Caco-2 (cell line): ENCODE measurements at regions not wholly inside any gene's neighbourhood (a gene's known extent, or its start where the extent isn't known, plus 50 kb on each side); places are given as distances from the start of the nearest gene placed in this dataset.

Experiments
- BruUV-seq: library from RNA; stranded (reverse); fragments of 400-500 nt; replicated peaks from 2 replicates; lab custom pipeline; 2021; lab: Mats Ljungman, UMichigan
- CTCF ChIA-PET: fragments of 300-600 bp; sonication (Branson Sonifier 250); formaldehyde crosslinking; loops from one replicate; lab custom pipeline; 2022; ENCODE audit warnings: antibody characterized with exemption; lab: Charles Lee
- POLR2A ChIA-PET: fragments of 300-600 bp; sonication (Branson Sonifier 250); formaldehyde crosslinking; loops from one replicate; lab custom pipeline; 2022; ENCODE audit warnings: antibody characterized with exemption; lab: Charles Lee
- DNase-seq, 2 experiments: peaks; one replicate each; pipeline versions ENCODE4 v3.0.0 to v3.0.0-alpha.2; 2020 to 2022
- H3K27me3 ChIP-seq: replicated peaks from 2 replicates; pipeline ENCODE4 v1.6.0; 2011; ENCODE audit warnings: low read length; ENCODE audit not compliant: control insufficient read depth, insufficient read depth
- H3K36me3 ChIP-seq: 2 replicates; pipeline ENCODE4 v1.5.1; 2011; ENCODE audit warnings: low read length; ENCODE audit not compliant: control insufficient read depth, insufficient read depth
- H3K4me1 ChIP-seq: fragments of 250-450 bp; sonication (Bioruptor Pico); 2 replicates; pipeline ENCODE4 v1.5.1; 2020; ENCODE audit warnings: mild to moderate bottlenecking
- H3K4me3 ChIP-seq: 2 replicates; pipeline ENCODE4 v1.5.1; 2011; ENCODE audit warnings: low read depth, mild to moderate bottlenecking, control low read depth, low read length
- H3K9me3 ChIP-seq: fragments of 250-450 bp; sonication (Bioruptor Pico); 2 replicates; pipeline ENCODE4 v1.5.1; 2020; ENCODE audit warnings: mild to moderate bottlenecking, moderate library complexity
- H3K27ac Mint-ChIP-seq: one replicate; pipeline ENCODE4 v1.8.0; 2022; ENCODE audit warnings: mixed read lengths; ENCODE audit not compliant: unreplicated experiment
- H3K27me3 Mint-ChIP-seq: one replicate; pipeline ENCODE4 v1.8.0; 2022; ENCODE audit warnings: mixed read lengths; ENCODE audit not compliant: insufficient read depth, unreplicated experiment
- H3K36me3 Mint-ChIP-seq: one replicate; pipeline ENCODE4 v1.8.0; 2022; ENCODE audit warnings: mild to moderate bottlenecking, mixed read lengths; ENCODE audit not compliant: insufficient read depth, unreplicated experiment
- H3K4me1 Mint-ChIP-seq: one replicate; pipeline ENCODE4 v1.8.0; 2022; ENCODE audit warnings: low read depth, mixed read lengths; ENCODE audit not compliant: unreplicated experiment
- H3K4me3 Mint-ChIP-seq: one replicate; pipeline ENCODE4 v1.8.0; 2022; ENCODE audit warnings: mild to moderate bottlenecking, moderate library complexity, mixed read lengths; ENCODE audit not compliant: unreplicated experiment
- H3K9me3 Mint-ChIP-seq: one replicate; pipeline ENCODE4 v1.8.0; 2022; ENCODE audit warnings: mixed read lengths; ENCODE audit not compliant: unreplicated experiment
- intact Hi-C: fragments of 100-400 bp; cut with micrococcal nuclease; formaldehyde crosslinking; loops from one replicate; pipeline ENCODE4 v1.10.0; 2022; ENCODE audit not compliant: unreplicated experiment
- TF ChIP-seq, protein P1 (sequence below), 2 experiments: fragments of 200-600 bp in 1 of 2; IDR thresholded peaks; 1 replicate in 1 of 2; 2 replicates in 1 of 2; pipeline versions ENCODE4 v1.5.1 to v1.8.0; 2011 to 2022; ENCODE audit warnings: antibody characterized with exemption in 1 of 2, control low read depth in 1 of 2, inconsistent platforms in 1 of 2, low read depth in 1 of 2, low read length in 1 of 2, mild to moderate bottlenecking in 1 of 2, moderate library complexity in 1 of 2; ENCODE audit not compliant: insufficient read depth in 1 of 2, severe bottlenecking in 1 of 2, unreplicated experiment in 1 of 2

DNA sequence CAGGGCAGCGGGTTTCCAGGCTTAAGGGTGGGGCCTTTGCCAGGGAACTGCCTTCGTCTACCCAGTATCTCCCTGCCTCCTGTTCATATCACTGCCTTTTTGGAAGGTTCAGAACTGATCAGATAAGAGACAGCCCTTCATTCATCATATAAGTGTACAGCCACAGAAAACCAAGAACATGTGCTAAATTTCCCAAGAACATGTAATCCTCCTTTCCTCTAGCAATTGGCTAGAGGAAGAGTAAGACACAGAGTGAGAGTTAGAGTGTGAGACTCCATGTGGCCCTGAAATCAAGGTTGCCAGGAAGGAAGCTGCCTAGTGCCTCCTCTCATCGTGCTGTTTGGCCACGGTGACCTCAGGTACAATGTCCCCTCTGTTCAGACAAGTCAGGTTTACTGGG is 770.9 kb downstream of the TNS3 start:
- H3K4me1 Mint-ChIP-seq, result no peaks in the 10 kb centered on the region
- ChIA-PET POLR2A (no interaction called here), CTCF (no interaction called here)
- no peaks in the 10 kb centered on the region for H3K36me3 Mint-ChIP-seq
- intact Hi-C loops, result no loop called here
- DNase-seq, result no peak
- H3K27me3 ChIP-seq, result no peaks in the 10 kb centered on the region
- no peaks in the 10 kb centered on the region for H3K9me3 Mint-ChIP-seq
- peaks cover 4% of the 10 kb centered on the region for H3K27me3 Mint-ChIP-seq
- no peak overlapping the region for H3K27ac Mint-ChIP-seq
- no peak overlapping the region for H3K4me3 Mint-ChIP-seq
- no peaks in the 10 kb centered on the region for H3K36me3 ChIP-seq
- TF ChIP-seq, protein P1, sequence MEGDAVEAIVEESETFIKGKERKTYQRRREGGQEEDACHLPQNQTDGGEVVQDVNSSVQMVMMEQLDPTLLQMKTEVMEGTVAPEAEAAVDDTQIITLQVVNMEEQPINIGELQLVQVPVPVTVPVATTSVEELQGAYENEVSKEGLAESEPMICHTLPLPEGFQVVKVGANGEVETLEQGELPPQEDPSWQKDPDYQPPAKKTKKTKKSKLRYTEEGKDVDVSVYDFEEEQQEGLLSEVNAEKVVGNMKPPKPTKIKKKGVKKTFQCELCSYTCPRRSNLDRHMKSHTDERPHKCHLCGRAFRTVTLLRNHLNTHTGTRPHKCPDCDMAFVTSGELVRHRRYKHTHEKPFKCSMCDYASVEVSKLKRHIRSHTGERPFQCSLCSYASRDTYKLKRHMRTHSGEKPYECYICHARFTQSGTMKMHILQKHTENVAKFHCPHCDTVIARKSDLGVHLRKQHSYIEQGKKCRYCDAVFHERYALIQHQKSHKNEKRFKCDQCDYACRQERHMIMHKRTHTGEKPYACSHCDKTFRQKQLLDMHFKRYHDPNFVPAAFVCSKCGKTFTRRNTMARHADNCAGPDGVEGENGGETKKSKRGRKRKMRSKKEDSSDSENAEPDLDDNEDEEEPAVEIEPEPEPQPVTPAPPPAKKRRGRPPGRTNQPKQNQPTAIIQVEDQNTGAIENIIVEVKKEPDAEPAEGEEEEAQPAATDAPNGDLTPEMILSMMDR (IDR thresholded peaks at IDR 0.05; ENCODE audit: insufficient read depth in 1 of 2, low read depth in 1 of 2, low read length in 1 of 2, severe bottlenecking in 1 of 2, unreplicated experiment in 1 of 2), result no peak
- H3K9me3 ChIP-seq, result no peaks in the 10 kb centered on the region
- no peaks in the 10 kb centered on the region for H3K4me1 ChIP-seq
- no TSS peak for BruUV-seq
- H3K4me3 ChIP-seq, result no peak overlapping the region

DNA sequence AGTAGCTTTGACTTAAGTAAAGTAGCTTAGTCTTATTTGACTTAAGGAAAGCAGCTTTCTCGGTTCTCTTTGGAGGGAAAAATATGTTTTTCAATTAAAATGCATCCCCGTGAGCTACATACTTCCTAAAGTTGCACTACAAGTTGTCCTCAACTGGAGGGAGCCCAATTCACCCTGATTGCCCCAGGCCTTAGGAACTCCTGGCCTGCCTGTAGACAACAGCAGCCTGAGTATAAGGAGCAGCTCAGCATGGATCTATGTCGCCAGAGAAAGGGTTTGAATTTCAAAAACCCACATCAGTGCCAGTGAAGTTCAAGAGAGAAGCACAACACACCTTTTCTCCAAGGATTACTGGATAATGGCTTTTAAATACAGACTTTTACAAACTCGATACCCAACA is 772.0 kb downstream of the TNS3 start:
- Mint-ChIP-seq H3K4me1 (no peaks in the 10 kb centered on the region), H3K27me3 (peaks cover 6% of the 10 kb centered on the region), H3K4me3 (no peak overlapping the region), H3K27ac (no peak overlapping the region), H3K36me3 (no peaks in the 10 kb centered on the region), H3K9me3 (no peaks in the 10 kb centered on the region)
- no peaks in the 10 kb centered on the region for H3K4me1 ChIP-seq
- ChIA-PET POLR2A (no interaction called here), CTCF (no interaction called here)
- no peaks in the 10 kb centered on the region for H3K9me3 ChIP-seq
- no TSS peak for BruUV-seq
- H3K36me3 ChIP-seq, result no peaks in the 10 kb centered on the region
- TF ChIP-seq, protein P1 (IDR thresholded peaks at IDR 0.05; ENCODE audit: insufficient read depth in 1 of 2, low read depth in 1 of 2, low read length in 1 of 2, severe bottlenecking in 1 of 2, unreplicated experiment in 1 of 2), result no peak
- H3K27me3 ChIP-seq, result no peaks in the 10 kb centered on the region
- H3K4me3 ChIP-seq, result no peak overlapping the region
- intact Hi-C loops, result no loop called here
- no peak for DNase-seq

DNA sequence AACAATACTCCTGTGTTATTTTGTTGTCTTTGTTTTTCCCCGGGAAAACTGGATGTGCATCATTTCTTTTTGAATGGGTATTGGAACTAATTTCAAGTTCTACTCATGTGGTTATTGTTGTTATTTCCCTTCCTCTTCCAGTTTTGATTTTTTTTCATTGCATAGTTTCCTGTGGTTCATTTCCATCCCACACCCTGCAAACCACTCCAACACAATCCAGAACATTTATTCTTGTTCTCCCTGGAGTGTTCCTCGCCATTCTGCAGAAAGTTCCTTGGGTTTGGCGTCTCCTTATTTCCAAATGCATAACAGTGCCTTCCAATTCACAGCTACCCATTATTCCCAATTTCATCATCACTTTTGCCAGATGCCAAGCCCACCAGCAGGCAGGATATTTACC is 775.1 kb downstream of the TNS3 start:
- Histone ChIP-seq H3K27me3 (no peaks in the 10 kb centered on the region), H3K4me3 (no peak overlapping the region), H3K4me1 (no peaks in the 10 kb centered on the region), H3K36me3 (no peaks in the 10 kb centered on the region), H3K9me3 (no peaks in the 10 kb centered on the region)
- Mint-ChIP-seq H3K36me3 (no peaks in the 10 kb centered on the region), H3K4me1 (no peaks in the 10 kb centered on the region), H3K9me3 (no peaks in the 10 kb centered on the region), H3K4me3 (no peak overlapping the region), H3K27ac (no peak overlapping the region), H3K27me3 (peaks cover 7% of the 10 kb centered on the region)
- BruUV-seq, result no TSS peak
- TF ChIP-seq, protein P1 (IDR thresholded peaks at IDR 0.05; ENCODE audit: insufficient read depth in 1 of 2, low read depth in 1 of 2, low read length in 1 of 2, severe bottlenecking in 1 of 2, unreplicated experiment in 1 of 2), result no peak
- intact Hi-C loops, result no loop called here
- no peak for DNase-seq
- POLR2A ChIA-PET, result no interaction called here
- CTCF ChIA-PET, result no interaction called here
